ENCODE measurements at regions not wholly inside any gene's neighbourhood (a gene's known extent, or its start where the extent isn't known, plus 50 kb on each side); places are given as distances from the start of the nearest gene placed in this dataset.

DNA sequence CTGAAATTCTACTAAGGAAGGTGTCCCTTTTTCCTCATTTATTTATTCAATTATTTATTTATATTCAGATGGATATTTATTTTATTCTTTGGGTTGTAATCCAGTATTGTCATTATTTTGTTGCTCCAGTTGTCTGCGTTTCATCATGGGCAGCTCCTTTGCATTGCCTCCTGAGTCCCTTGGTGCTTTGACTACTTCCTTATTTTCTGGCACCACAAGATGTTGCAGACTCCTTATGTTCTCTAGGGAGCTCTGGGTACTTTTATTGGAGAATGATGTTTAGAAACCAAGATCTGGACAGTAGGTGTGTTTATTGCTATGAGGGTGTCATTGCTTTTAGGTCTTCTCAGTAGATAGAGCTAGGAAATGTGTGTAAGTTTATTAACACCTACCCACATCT, 59.9 kb upstream of the ERRFI1 start:
- ChIA-PET CTCF (interaction anchor here (1.4 kb wide), 1 partner anchor 9 kb away, joined by 4 read pairs; no protein-coding TSS in a partner anchor), POLR2A (no interaction called here)
- TF ChIP-seq, protein P1, sequence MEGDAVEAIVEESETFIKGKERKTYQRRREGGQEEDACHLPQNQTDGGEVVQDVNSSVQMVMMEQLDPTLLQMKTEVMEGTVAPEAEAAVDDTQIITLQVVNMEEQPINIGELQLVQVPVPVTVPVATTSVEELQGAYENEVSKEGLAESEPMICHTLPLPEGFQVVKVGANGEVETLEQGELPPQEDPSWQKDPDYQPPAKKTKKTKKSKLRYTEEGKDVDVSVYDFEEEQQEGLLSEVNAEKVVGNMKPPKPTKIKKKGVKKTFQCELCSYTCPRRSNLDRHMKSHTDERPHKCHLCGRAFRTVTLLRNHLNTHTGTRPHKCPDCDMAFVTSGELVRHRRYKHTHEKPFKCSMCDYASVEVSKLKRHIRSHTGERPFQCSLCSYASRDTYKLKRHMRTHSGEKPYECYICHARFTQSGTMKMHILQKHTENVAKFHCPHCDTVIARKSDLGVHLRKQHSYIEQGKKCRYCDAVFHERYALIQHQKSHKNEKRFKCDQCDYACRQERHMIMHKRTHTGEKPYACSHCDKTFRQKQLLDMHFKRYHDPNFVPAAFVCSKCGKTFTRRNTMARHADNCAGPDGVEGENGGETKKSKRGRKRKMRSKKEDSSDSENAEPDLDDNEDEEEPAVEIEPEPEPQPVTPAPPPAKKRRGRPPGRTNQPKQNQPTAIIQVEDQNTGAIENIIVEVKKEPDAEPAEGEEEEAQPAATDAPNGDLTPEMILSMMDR (IDR thresholded peaks at IDR 0.05; ENCODE audit: control extremely low read depth, extremely low read depth, low read depth, missing control alignments), result no peak

DNA sequence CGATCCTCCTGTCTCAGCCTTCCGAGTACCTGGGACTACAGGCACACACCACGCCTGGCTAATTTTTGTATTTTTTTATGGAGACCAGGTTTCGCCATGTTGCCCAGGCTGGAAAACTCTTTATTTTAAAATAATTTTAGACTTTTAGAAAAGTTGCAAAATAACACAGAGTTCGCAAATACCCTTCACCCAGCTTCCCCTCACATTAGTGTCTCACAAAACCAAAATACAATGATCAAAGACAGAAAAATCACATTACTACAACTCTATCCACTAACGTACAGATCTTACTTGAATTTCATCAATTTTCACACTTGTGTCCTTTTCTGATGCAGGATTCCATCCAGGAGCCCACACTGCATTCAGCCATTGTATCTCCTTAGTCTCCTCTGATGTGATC, 58.8 kb upstream of the ERRFI1 start:
- POLR2A ChIA-PET, result no interaction called here
- CTCF ChIA-PET, result no interaction called here
- TF ChIP-seq, protein P1 (IDR thresholded peaks at IDR 0.05; ENCODE audit: control extremely low read depth, extremely low read depth, low read depth, missing control alignments), result no peak
- no peak for DNase-seq (ENCODE audit: extremely low spot score)

More for the DNA sequence above, 59.9 kb upstream of the ERRFI1 start:
- no peak for DNase-seq (ENCODE audit: extremely low spot score)

DNA sequence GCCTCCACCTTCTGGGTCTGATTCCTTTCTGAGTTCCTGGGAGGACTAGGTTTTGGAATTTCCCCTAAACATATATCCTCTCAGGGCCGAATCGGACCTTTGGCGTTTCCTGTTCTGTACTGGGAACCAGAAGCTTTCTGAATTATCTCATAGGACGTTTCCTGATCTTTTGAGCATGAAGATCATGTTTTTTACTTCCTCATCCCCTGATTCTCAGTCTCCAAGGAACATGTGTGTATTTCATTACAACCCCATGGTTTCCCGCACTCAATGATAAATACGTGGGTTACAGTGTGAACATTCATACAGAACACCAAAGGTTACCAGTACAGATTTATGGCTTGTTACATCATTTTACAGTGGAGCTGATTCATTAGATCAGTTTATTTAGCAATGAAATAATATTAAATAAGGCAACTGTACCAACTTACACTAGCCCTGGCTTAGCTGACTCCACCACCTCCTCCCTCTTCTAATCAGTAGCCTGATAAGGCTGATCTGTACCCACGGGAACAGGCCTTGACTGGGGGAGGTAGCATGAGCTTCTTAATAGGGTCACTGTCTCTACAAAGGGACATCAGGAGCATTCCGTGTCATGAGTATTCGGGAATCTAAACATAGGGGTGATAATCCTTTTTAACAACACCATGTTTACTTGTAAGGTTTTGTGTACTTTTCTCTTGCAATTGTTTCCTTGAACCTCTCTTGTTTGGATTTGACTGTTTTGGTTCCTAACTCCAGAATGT, 57.8 kb upstream of the ERRFI1 start:
- ChIA-PET POLR2A (no interaction called here), CTCF (interaction anchor here (0.9 to 2.2 kb wide), 3 partner anchors 10 to 230 kb away, joined by 3 to 7 read pairs (median 4); no protein-coding TSS in a partner anchor)
- TF ChIP-seq, protein P1 (IDR thresholded peaks at IDR 0.05; ENCODE audit: control extremely low read depth, extremely low read depth, low read depth, missing control alignments), result no peak
- no peak for DNase-seq (ENCODE audit: extremely low spot score)

- ChIA-PET POLR2A (interaction anchor here (0.6 kb wide), 1 partner anchor 1807 kb away, joined by 5 read pairs; no protein-coding TSS in a partner anchor), CTCF (interaction anchor here (0.9 to 2.2 kb wide), 3 partner anchors 9 to 231 kb away, joined by 3 to 7 read pairs (median 4); no protein-coding TSS in a partner anchor)
- TF ChIP-seq, protein P1 (IDR thresholded peaks at IDR 0.05; ENCODE audit: control extremely low read depth, extremely low read depth, low read depth, missing control alignments), result no peak
- DNase-seq (ENCODE audit: extremely low spot score), result no peak
Measured at GRCh38 chr1:8082945-8083344, 56.8 kb upstream of the ERRFI1 start.

- TF ChIP-seq, protein P1 (IDR thresholded peaks at IDR 0.05; ENCODE audit: control extremely low read depth, extremely low read depth, low read depth, missing control alignments), result no peak
- ChIA-PET CTCF (interaction anchor here (0.8 to 2.2 kb wide), 6 partner anchors 11 to 236 kb away, joined by 3 to 7 read pairs (median 3); no protein-coding TSS in a partner anchor), POLR2A (no interaction called here)
- DNase-seq (ENCODE audit: extremely low spot score), result no peak
Measured at GRCh38 chr1:8078176-8078671, 52.1 kb upstream of the ERRFI1 start.

- POLR2A ChIA-PET, result no interaction called here
- TF ChIP-seq, protein P1 (IDR thresholded peaks at IDR 0.05; ENCODE audit: control extremely low read depth, extremely low read depth, low read depth, missing control alignments), result no peak
- CTCF ChIA-PET, result interaction anchor here (0.8 to 2.2 kb wide), 5 partner anchors 58 to 236 kb away, joined by 3 to 7 read pairs (median 3); no protein-coding TSS in a partner anchor
- DNase-seq (ENCODE audit: extremely low spot score), result no peak
Measured at GRCh38 chr1:8077602-8078001, 51.5 kb upstream of the ERRFI1 start.

All from GM10248 (cell line).